ENCODE measurements at regions not wholly inside any gene's neighbourhood (a gene's known extent, or its start where the extent isn't known, plus 50 kb on each side); places are given as distances from the start of the nearest gene placed in this dataset.

DNA sequence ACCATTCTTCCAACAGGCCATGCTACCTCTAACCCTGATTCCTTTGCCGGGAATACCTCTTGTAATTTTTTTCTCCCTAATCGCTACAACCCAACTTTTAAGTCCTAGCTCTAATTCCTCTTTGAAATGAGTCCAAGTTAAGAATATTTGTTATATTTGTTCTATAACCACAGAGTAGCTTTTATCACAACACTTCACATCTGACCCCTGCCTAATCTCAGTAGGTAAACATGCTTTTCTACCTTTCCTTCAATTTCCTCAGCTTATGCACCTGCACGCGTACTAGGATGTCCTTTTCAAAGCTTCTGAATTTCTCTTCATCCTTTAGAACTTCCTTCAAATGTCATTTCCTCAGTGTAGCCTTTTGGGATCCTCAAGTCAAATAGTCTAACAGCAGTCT is 915.5 kb upstream of the LCORL start:
- TF ChIP-seq, protein P1, sequence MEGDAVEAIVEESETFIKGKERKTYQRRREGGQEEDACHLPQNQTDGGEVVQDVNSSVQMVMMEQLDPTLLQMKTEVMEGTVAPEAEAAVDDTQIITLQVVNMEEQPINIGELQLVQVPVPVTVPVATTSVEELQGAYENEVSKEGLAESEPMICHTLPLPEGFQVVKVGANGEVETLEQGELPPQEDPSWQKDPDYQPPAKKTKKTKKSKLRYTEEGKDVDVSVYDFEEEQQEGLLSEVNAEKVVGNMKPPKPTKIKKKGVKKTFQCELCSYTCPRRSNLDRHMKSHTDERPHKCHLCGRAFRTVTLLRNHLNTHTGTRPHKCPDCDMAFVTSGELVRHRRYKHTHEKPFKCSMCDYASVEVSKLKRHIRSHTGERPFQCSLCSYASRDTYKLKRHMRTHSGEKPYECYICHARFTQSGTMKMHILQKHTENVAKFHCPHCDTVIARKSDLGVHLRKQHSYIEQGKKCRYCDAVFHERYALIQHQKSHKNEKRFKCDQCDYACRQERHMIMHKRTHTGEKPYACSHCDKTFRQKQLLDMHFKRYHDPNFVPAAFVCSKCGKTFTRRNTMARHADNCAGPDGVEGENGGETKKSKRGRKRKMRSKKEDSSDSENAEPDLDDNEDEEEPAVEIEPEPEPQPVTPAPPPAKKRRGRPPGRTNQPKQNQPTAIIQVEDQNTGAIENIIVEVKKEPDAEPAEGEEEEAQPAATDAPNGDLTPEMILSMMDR (IDR thresholded peaks at IDR 0.05) = no peak
- Mint-ChIP-seq H3K4me3 (no peak overlapping the region), H3K27me3 (ENCODE audit: low read depth in 3 of 3) (no peaks in the 10 kb centered on the region), H3K4me1 (no peaks in the 10 kb centered on the region), H3K9me3 (peaks cover 0 to 9% (median 2%) of the 10 kb centered on the region in 7 donors), H3K36me3 (no peaks in the 10 kb centered on the region), H3K27ac (no peak overlapping the region)
- Histone ChIP-seq H3K79me2 (ENCODE audit: insufficient read depth, low read length) (no peaks in the 10 kb centered on the region), H4K20me1 (ENCODE audit: insufficient read depth, low read length) (no peaks in the 10 kb centered on the region), H3K4me3 (replicated peaks in 1 of 3; ENCODE audit: low read depth in 2 of 3, low read length in 3 of 3) (no peak overlapping the region), H3K4me1 (ENCODE audit: control insufficient read depth in 1 of 2, insufficient read depth in 2 of 2, low read length in 2 of 2) (no peaks in the 10 kb centered on the region), H2AFZ (ENCODE audit: insufficient read depth, low read depth, low read length, poor library complexity, severe bottlenecking) (no peak overlapping the region), H3K36me3 (replicated peaks in 1 of 2; ENCODE audit: control insufficient read depth in 1 of 2, insufficient read depth in 2 of 2, low read length in 2 of 2) (no peaks in the 10 kb centered on the region), H3K9me3 (replicated peaks in 1 of 2; ENCODE audit: control insufficient read depth in 1 of 2, insufficient read depth in 1 of 2, low read length in 2 of 2) (peaks cover 6 to 7% of the 10 kb centered on the region in 2 donors), H3K27ac (ENCODE audit: low read depth in 1 of 2, low read length in 2 of 2) (no peak overlapping the region), H3K9ac (ENCODE audit: insufficient read depth, low read length, poor library complexity, severe bottlenecking) (no peak overlapping the region), H3K27me3 (ENCODE audit: control insufficient read depth in 2 of 2, insufficient read depth in 2 of 2, low read length in 2 of 2) (no peaks in the 10 kb centered on the region), H3K4me2 (replicated peaks; ENCODE audit: extremely low read depth, low read length, poor library complexity, severe bottlenecking) (no peak overlapping the region)
- intact Hi-C loops (cut with micrococcal nuclease) = no loop called here
- WGBS (ENCODE audit: insufficient coverage) = 100% methylated on average over 2 of the region's 4 CpGs
- no peak for DNase-seq

DNA sequence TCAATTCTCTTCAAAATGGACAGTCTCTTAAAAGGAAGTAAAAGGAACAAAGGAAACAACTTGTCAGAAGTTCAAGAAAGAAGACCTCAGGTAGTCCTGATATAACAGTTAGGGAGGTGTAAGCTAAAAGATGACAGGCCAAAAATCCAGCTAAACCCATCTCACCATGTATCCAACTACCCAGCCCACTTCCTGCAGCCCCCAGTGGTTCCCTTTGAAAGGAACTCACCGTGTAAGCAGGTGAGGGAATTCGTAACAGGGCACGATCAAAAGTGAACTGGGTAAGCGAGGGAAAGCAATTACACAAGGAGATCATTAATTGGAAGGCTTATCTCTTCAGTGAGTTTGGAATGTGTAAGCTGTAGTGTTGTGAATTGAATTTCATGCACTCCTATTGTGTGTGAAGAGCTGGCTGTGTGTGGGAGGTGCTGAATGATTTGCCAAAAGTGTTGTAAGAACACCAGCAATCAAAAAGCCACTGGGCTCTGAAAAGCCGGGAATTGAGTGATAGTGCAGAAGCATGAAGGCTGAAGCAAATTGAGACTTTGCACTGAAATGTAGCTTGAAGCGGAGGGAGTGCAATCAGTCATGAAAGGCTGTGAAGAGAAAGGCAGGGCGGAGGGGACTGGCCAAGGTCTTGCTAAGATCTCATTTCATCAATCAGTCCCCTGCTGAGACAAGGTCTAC is 914.2 kb upstream of the LCORL start:
- intact Hi-C loops (cut with micrococcal nuclease) = no loop called here

More for the DNA sequence above, 914.2 kb upstream of the LCORL start:
- no peaks in the 10 kb centered on the region for H3K36me3 Mint-ChIP-seq
- no peaks in the 10 kb centered on the region for H3K27me3 Mint-ChIP-seq (ENCODE audit: low read depth in 3 of 3)
- H3K4me1 ChIP-seq (ENCODE audit: control insufficient read depth in 1 of 2, insufficient read depth in 2 of 2, low read length in 2 of 2) = no peaks in the 10 kb centered on the region
- H3K9ac ChIP-seq (ENCODE audit: insufficient read depth, low read length, poor library complexity, severe bottlenecking) = no peak overlapping the region
- no peaks in the 10 kb centered on the region for H3K4me1 Mint-ChIP-seq
- WGBS (ENCODE audit: insufficient coverage) = 71% methylated on average over 6 of the region's 7 CpGs
- no peaks in the 10 kb centered on the region for H3K36me3 ChIP-seq (replicated peaks in 1 of 2; ENCODE audit: control insufficient read depth in 1 of 2, insufficient read depth in 2 of 2, low read length in 2 of 2)
- H3K4me3 Mint-ChIP-seq = no peak overlapping the region
- DNase-seq = no peak
- TF ChIP-seq, protein P1 (IDR thresholded peaks at IDR 0.05) = no peak
- H3K27ac Mint-ChIP-seq = no peak overlapping the region
- H3K27ac ChIP-seq (ENCODE audit: low read depth in 1 of 2, low read length in 2 of 2) = no peak overlapping the region
- H2AFZ ChIP-seq (ENCODE audit: insufficient read depth, low read depth, low read length, poor library complexity, severe bottlenecking) = no peak overlapping the region
- H3K9me3 Mint-ChIP-seq = peaks cover 0 to 9% (median 2%) of the 10 kb centered on the region in 7 donors
- H4K20me1 ChIP-seq (ENCODE audit: insufficient read depth, low read length) = no peaks in the 10 kb centered on the region
- H3K4me2 ChIP-seq (replicated peaks; ENCODE audit: extremely low read depth, low read length, poor library complexity, severe bottlenecking) = no peak overlapping the region
- H3K4me3 ChIP-seq (replicated peaks in 1 of 3; ENCODE audit: low read depth in 2 of 3, low read length in 3 of 3) = no peak overlapping the region
- H3K9me3 ChIP-seq (replicated peaks in 1 of 2; ENCODE audit: control insufficient read depth in 1 of 2, insufficient read depth in 1 of 2, low read length in 2 of 2) = peaks cover 6 to 7% of the 10 kb centered on the region in 2 donors
- no peaks in the 10 kb centered on the region for H3K27me3 ChIP-seq (ENCODE audit: control insufficient read depth in 2 of 2, insufficient read depth in 2 of 2, low read length in 2 of 2)
- H3K79me2 ChIP-seq (ENCODE audit: insufficient read depth, low read length) = no peaks in the 10 kb centered on the region
